NCI-H1105 (cell line): ENCODE measurements at regions not wholly inside any gene's neighbourhood (a gene's known extent, or its start where the extent isn't known, plus 50 kb on each side); places are given as distances from the start of the nearest gene placed in this dataset.
"Not testable (repeated sequence)": the region's sequence is repeated elsewhere in the genome, so short reads cannot be mapped to it uniquely, and the experiment has no call there.

ENCODE experiments used
- DNase-seq: peaks from one replicate; lab custom pipeline; 2025; lab: John Stamatoyannopoulos, UW

- no peak for DNase-seq
Measured at GRCh38 chr2:185644828-185645227, 93.8 kb upstream of the FSIP2 start.

DNA sequence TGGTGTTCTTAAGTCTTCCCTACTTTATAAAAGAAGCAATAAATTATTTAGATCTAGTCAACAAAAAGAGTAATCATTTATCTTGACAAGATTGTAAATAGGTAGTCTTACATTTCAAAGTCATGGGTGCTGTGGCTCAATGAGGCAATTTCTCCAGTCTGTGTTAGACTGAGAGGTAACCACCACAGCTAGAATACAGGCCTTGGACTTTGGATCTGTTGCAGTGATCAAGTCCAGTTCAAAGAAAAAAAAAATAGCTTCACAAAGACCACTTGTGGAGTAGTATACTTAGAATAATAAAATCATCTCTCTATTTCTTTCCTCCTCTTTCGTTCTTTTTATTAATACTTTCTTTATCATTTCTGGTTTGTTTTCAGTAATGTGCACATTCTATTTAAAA is 93.1 kb upstream of the FSIP2 start:
- DNase-seq = no peak

- DNase-seq = no peak
Measured at GRCh38 chr2:185658750-185659149, 79.9 kb upstream of the FSIP2 start.

GRCh38 chr2:185663811-185664210 is 74.8 kb upstream of the FSIP2 start:
- no peak for DNase-seq

- DNase-seq = no peak
Measured at GRCh38 chr2:185664384-185664783, 74.2 kb upstream of the FSIP2 start.

GRCh38 chr2:185665251-185665814 is 73.3 kb upstream of the FSIP2 start:
- DNase-seq = no peak

GRCh38 chr2:185667452-185667851 is 71.2 kb upstream of the FSIP2 start:
- DNase-seq = no peak

GRCh38 chr2:185668710-185669109 is 69.9 kb upstream of the FSIP2 start:
- no peak for DNase-seq

GRCh38 chr2:185674232-185674631 is 64.4 kb upstream of the FSIP2 start:
- DNase-seq = no peak

- no peak for DNase-seq
Measured at GRCh38 chr2:185676316-185676715, 62.3 kb upstream of the FSIP2 start.

GRCh38 chr2:185687001-185687400 is 51.6 kb upstream of the FSIP2 start:
- not testable (repeated sequence) for DNase-seq

- DNase-seq = no peak
Measured at GRCh38 chr2:185687967-185688366, 50.6 kb upstream of the FSIP2 start.
